Transverse colon (tissue), 3 donors: ENCODE measurements at regions not wholly inside any gene's neighbourhood (a gene's known extent, or its start where the extent isn't known, plus 50 kb on each side); places are given as distances from the start of the nearest gene placed in this dataset.

Experiments
- POLR2A ChIP-seq: fragments of 450-650 bp; IDR thresholded peaks from one replicate; pipeline ENCODE4 v1.6.1; 2016; ENCODE audit warnings: antibody characterized with exemption, mild to moderate bottlenecking, moderate library complexity
- TF ChIP-seq, protein P1 (sequence below), 5 experiments: fragments of 200-600 bp in 3 of 5; fragments of 450-650 bp in 2 of 5; sonication (generic) in 3 of 5; IDR thresholded peaks; 1 replicate in 2 of 5; 2 replicates in 3 of 5; pipeline ENCODE4 v1.5.1; 2016 to 2017; ENCODE audit warnings: antibody characterized with exemption in 5 of 5, inconsistent platforms in 3 of 5, mild to moderate bottlenecking in 2 of 5, moderate library complexity in 1 of 5

DNA sequence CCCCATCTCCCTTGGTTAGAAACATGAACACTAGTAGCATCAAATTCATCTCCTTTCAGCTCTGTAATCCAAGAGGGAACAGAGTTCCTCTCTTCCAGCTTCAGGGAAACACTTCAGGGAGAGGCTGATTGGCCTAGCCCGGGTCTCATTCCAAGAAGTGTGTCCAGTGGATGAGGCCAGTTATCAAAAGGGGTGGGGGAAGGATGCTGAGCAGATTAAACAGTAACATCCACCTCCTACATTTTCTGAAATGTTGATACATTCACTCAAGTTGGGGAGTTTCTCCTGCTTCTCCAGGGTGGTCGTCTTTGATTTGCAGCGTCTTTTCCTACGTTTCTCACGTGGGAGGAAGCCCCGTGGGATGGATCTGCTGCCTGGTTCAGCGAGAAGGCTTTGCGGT, 62.9 kb upstream of the WSB1 start:
- no peak for TF ChIP-seq POLR2A
- TF ChIP-seq, protein P1, sequence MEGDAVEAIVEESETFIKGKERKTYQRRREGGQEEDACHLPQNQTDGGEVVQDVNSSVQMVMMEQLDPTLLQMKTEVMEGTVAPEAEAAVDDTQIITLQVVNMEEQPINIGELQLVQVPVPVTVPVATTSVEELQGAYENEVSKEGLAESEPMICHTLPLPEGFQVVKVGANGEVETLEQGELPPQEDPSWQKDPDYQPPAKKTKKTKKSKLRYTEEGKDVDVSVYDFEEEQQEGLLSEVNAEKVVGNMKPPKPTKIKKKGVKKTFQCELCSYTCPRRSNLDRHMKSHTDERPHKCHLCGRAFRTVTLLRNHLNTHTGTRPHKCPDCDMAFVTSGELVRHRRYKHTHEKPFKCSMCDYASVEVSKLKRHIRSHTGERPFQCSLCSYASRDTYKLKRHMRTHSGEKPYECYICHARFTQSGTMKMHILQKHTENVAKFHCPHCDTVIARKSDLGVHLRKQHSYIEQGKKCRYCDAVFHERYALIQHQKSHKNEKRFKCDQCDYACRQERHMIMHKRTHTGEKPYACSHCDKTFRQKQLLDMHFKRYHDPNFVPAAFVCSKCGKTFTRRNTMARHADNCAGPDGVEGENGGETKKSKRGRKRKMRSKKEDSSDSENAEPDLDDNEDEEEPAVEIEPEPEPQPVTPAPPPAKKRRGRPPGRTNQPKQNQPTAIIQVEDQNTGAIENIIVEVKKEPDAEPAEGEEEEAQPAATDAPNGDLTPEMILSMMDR (IDR thresholded peaks at IDR 0.05): no peak
